ENCODE measurements at regions not wholly inside any gene's neighbourhood (a gene's known extent, or its start where the extent isn't known, plus 50 kb on each side); places are given as distances from the start of the nearest gene placed in this dataset.

GRCh38 chr5:21263361-21263760, 1275.4 kb upstream of the CDH18 start:
- no peak for DNase-seq
- TF ChIP-seq EP300 (IDR thresholded peaks at IDR 0.05) (no peak), CTCF (IDR thresholded peaks at IDR 0.05) (no peak), POLR2A (IDR thresholded peaks at IDR 0.05) (no peak)
- H3K27ac ChIP-seq = no peak overlapping the region
- H3K27me3 ChIP-seq = no peaks in the 10 kb centered on the region
- intact Hi-C loops (cut with DNase I) = no loop called here
- H3K36me3 ChIP-seq = no peaks in the 10 kb centered on the region
- H3K4me1 ChIP-seq (ENCODE audit: insufficient read depth) = no peaks in the 10 kb centered on the region
- H3K9me3 ChIP-seq = no peaks in the 10 kb centered on the region
- WGBS, 3 donors = 5 to 34% (median 7%) methylated on average over 2 of the region's 2 CpGs
- no peak overlapping the region for H3K4me3 ChIP-seq

- 79 to 81% (median 79%) methylated on average over 3 of the region's 3 CpGs for WGBS, 3 donors
- Histone ChIP-seq H3K9me3 (no peaks in the 10 kb centered on the region), H3K36me3 (no peaks in the 10 kb centered on the region), H3K27ac (no peak overlapping the region), H3K4me1 (ENCODE audit: insufficient read depth) (no peaks in the 10 kb centered on the region), H3K4me3 (no peak overlapping the region), H3K27me3 (no peaks in the 10 kb centered on the region)
- TF ChIP-seq CTCF (IDR thresholded peaks at IDR 0.05) (no peak), EP300 (IDR thresholded peaks at IDR 0.05) (no peak), POLR2A (IDR thresholded peaks at IDR 0.05) (no peak)
- DNase-seq = no peak
- intact Hi-C loops (cut with DNase I) = no loop called here
Measured at GRCh38 chr5:21254161-21254560, 1266.2 kb upstream of the CDH18 start.

GRCh38 chr5:21244982-21245381, 1257.0 kb upstream of the CDH18 start:
- intact Hi-C loops (cut with DNase I) = no loop called here

GRCh38 chr5:21238786-21239185, 1250.8 kb upstream of the CDH18 start:
- TF ChIP-seq CTCF (IDR thresholded peaks at IDR 0.05) = no peak
- no peak for TF ChIP-seq EP300 (IDR thresholded peaks at IDR 0.05)
- no peak for TF ChIP-seq POLR2A (IDR thresholded peaks at IDR 0.05)
- H3K27ac ChIP-seq = no peak overlapping the region
- no peaks in the 10 kb centered on the region for H3K9me3 ChIP-seq
- no peak for DNase-seq
- intact Hi-C loops (cut with DNase I) = no loop called here
- H3K4me1 ChIP-seq (ENCODE audit: insufficient read depth) = no peaks in the 10 kb centered on the region
- H3K27me3 ChIP-seq = no peaks in the 10 kb centered on the region
- 60 to 65% (median 62%) methylated on average over 4 of the region's 4 CpGs for WGBS, 3 donors
- no peak overlapping the region for H3K4me3 ChIP-seq
- no peaks in the 10 kb centered on the region for H3K36me3 ChIP-seq

More at GRCh38 chr5:21244982-21245381, 1257.0 kb upstream of the CDH18 start:
- WGBS, 3 donors = 52 to 60% (median 57%) methylated on average over 3 of the region's 3 CpGs
- no peak for DNase-seq
- H3K27me3 ChIP-seq = no peaks in the 10 kb centered on the region
- H3K9me3 ChIP-seq = no peaks in the 10 kb centered on the region
- H3K27ac ChIP-seq = no peak overlapping the region
- TF ChIP-seq CTCF (IDR thresholded peaks at IDR 0.05) = no peak
- no peak for TF ChIP-seq EP300 (IDR thresholded peaks at IDR 0.05)
- no peak for TF ChIP-seq POLR2A (IDR thresholded peaks at IDR 0.05)
- H3K4me3 ChIP-seq = no peak overlapping the region
- no peaks in the 10 kb centered on the region for H3K4me1 ChIP-seq (ENCODE audit: insufficient read depth)
- no peaks in the 10 kb centered on the region for H3K36me3 ChIP-seq

GRCh38 chr5:21237461-21237860, 1249.5 kb upstream of the CDH18 start:
- DNase-seq = no peak
- H3K4me1 ChIP-seq (ENCODE audit: insufficient read depth) = no peaks in the 10 kb centered on the region
- no peaks in the 10 kb centered on the region for H3K9me3 ChIP-seq
- 16 to 34% (median 26%) methylated on average over 1 of the region's 1 CpG for WGBS, 3 donors
- H3K27me3 ChIP-seq = no peaks in the 10 kb centered on the region
- H3K36me3 ChIP-seq = no peaks in the 10 kb centered on the region
- no peak for TF ChIP-seq CTCF (IDR thresholded peaks at IDR 0.05)
- TF ChIP-seq POLR2A (IDR thresholded peaks at IDR 0.05) = no peak
- TF ChIP-seq EP300 (IDR thresholded peaks at IDR 0.05) = no peak
- intact Hi-C loops (cut with DNase I) = no loop called here
- H3K4me3 ChIP-seq = no peak overlapping the region
- H3K27ac ChIP-seq = no peak overlapping the region
